ENCODE measurements at regions not wholly inside any gene's neighbourhood (a gene's known extent, or its start where the extent isn't known, plus 50 kb on each side); places are given as distances from the start of the nearest gene placed in this dataset.

DNA sequence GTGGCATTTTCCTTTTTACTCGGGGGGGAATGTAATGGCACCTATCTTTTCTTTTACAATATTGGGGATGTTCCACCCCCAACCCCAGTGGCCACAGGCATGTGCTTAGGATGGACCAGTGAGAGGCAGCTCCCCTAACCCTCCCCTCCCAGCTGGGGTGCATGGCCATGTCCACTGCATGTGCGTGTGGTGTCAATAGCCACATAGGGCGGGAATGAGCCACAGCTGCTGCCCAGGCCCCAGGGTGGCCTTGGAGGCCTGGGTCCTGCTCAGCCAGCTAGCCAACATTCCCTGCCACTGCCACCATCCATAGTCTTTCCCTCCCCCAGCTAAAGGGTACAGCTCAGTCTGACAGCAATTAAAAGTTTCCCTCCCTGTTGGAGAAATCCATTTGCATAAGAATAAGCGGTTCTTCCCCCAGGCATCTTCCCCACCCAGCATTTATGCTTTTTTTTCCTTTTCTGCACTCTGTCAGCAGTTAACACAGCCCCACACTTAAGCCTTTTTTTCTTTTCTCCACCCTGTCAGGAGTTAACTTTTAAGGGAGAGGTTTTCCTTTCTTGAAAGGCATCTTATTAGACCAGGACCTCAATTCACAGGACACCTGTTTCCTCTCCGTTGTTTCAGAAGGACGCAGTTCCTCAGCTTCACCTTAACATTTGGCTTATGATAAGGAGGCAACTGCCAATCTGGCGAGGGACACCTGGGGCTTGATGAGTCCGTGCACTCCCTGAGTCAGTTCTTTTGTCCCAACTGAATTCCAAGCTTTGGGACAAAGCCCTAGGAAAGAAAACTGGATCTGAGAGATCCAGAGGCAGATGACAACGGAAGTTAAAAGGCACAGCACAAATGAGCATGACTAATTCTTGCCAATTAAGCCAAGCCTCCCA, 121.4 kb downstream of the TPBG start:
- H3K27me3 ChIP-seq = no peaks in the 10 kb centered on the region
- peaks cover 0 to 10% (median 4%) of the 10 kb centered on the region in 4 donors for H3K9me3 ChIP-seq
- 81% methylated on average over 9 of the region's 9 CpGs for WGBS
- intact Hi-C loops (cut with DNase I) = no loop called here
- H3K27ac ChIP-seq (replicated peaks in 1 of 4) = no peak overlapping the region
- no peak for DNase-seq (ENCODE audit: extremely low spot score)
- H3K4me1 ChIP-seq = no peaks in the 10 kb centered on the region
- H3K4me3 ChIP-seq = no peak overlapping the region
- H3K36me3 ChIP-seq = no peaks in the 10 kb centered on the region
- TF ChIP-seq POLR2A (IDR thresholded peaks at IDR 0.05; ENCODE audit: low read depth) = no peak
- no peak for TF ChIP-seq EP300 (IDR thresholded peaks at IDR 0.05)

DNA sequence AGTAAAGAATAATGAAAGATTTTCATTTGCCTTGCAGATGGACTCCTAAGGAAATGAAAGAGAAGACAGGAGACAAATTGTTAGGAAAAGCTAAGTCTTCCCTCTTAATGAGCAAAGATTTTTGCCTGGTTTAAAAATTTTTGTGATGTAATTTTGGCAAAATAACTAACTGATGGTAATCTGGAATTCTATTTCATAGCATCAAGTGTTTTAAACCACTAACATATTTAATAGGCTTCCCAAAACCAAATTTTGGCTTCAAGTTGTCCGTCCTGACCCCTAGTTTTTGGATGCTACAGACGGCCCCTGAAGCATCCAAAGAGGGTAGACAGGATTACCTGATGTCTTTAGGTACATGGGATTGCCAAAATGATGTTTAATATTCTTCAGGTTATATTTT, 124.3 kb downstream of the TPBG start:
- intact Hi-C loops (cut with DNase I) = no loop called here
- peaks cover 0 to 17% (median 4%) of the 10 kb centered on the region in 4 donors for H3K4me1 ChIP-seq
- no peak overlapping the region for H3K27ac ChIP-seq (replicated peaks in 1 of 4)
- no peak for DNase-seq (ENCODE audit: extremely low spot score)
- no peaks in the 10 kb centered on the region for H3K27me3 ChIP-seq
- H3K9me3 ChIP-seq = peaks cover 0 to 10% (median 4%) of the 10 kb centered on the region in 4 donors
- no peaks in the 10 kb centered on the region for H3K36me3 ChIP-seq
- TF ChIP-seq POLR2AphosphoS5 (IDR thresholded peaks at IDR 0.05) = no peak
- TF ChIP-seq EP300 (IDR thresholded peaks at IDR 0.05) = no peak
- TF ChIP-seq POLR2A (IDR thresholded peaks at IDR 0.05; ENCODE audit: low read depth) = no peak
- TF ChIP-seq CTCF (IDR thresholded peaks at IDR 0.05) = no peak
- no peak overlapping the region for H3K4me3 ChIP-seq
- 89% methylated on average over 2 of the region's 2 CpGs for WGBS

DNA sequence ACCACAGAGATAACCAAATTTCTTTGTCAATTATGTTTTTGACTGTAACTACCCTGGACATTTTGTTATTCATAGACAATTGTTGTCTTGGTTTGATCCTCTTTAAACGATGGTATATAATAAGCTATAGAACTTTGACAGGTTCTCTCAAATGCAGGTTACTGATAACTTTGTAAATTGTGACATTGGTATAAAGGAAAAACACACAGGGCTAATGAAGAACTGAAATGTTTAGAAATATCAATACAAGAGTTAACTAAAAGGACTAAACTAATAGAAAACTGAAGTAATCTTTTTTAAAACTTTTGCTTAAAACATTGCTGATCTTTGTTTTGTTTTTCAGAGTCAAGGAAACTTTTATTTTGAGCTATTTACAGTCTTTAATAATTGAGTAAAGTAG, 124.8 kb downstream of the TPBG start:
- no peak for DNase-seq (ENCODE audit: extremely low spot score)
- TF ChIP-seq EP300 (IDR thresholded peaks at IDR 0.05) (no peak), POLR2A (IDR thresholded peaks at IDR 0.05; ENCODE audit: low read depth) (no peak), POLR2AphosphoS5 (IDR thresholded peaks at IDR 0.05) (no peak)
- peaks cover 0 to 17% (median 4%) of the 10 kb centered on the region in 4 donors for H3K4me1 ChIP-seq
- WGBS = 93% methylated on average over 1 of the region's 1 CpG
- H3K36me3 ChIP-seq = no peaks in the 10 kb centered on the region
- H3K4me3 ChIP-seq = no peak overlapping the region
- no peaks in the 10 kb centered on the region for H3K27me3 ChIP-seq
- peaks cover 0 to 10% (median 4%) of the 10 kb centered on the region in 4 donors for H3K9me3 ChIP-seq
- no peak overlapping the region for H3K27ac ChIP-seq (replicated peaks in 1 of 4)
- intact Hi-C loops (cut with DNase I) = no loop called here

DNA sequence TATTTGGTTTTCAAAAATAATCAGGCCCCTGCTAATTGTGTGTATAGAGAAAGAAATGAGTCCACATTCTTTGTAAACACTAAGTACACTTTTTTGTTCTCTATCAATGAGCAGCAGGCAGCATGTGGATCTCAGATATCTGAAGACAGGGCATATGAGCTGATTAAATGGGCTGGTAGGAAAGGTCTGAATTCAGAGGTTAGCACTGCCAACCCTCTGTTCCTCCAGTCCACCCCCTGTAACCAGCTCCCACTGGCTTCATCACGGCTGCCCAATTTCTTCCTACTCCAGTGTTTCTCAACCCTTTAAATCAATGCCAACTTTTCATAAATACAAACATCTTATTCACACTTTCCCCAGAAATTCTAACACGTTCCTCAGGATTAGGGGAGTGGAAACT, 128.5 kb downstream of the TPBG start:
- H3K36me3 ChIP-seq = no peaks in the 10 kb centered on the region
- H3K4me3 ChIP-seq = no peak overlapping the region
- no peak overlapping the region for H3K27ac ChIP-seq (replicated peaks in 1 of 4)
- intact Hi-C loops (cut with DNase I) = no loop called here
- 55% methylated on average over 2 of the region's 2 CpGs for WGBS
- H3K4me1 ChIP-seq = peaks cover 0 to 27% (median 11%) of the 10 kb centered on the region in 4 donors
- TF ChIP-seq POLR2AphosphoS5 (IDR thresholded peaks at IDR 0.05) (no peak), EP300 (IDR thresholded peaks at IDR 0.05) (no peak), POLR2A (IDR thresholded peaks at IDR 0.05; ENCODE audit: low read depth) (no peak), CTCF (IDR thresholded peaks at IDR 0.05) (no peak)
- H3K9me3 ChIP-seq = peaks cover 0 to 10% (median 4%) of the 10 kb centered on the region in 4 donors
- no peak for DNase-seq (ENCODE audit: extremely low spot score)
- no peaks in the 10 kb centered on the region for H3K27me3 ChIP-seq

GRCh38 chr6:82493467-82493866, 129.8 kb downstream of the TPBG start:
- Histone ChIP-seq H3K27ac (replicated peaks in 1 of 4) (no peak overlapping the region), H3K9me3 (no peaks in the 10 kb centered on the region), H3K27me3 (no peaks in the 10 kb centered on the region), H3K4me3 (no peak overlapping the region), H3K4me1 (peaks cover 0 to 27% (median 11%) of the 10 kb centered on the region in 4 donors), H3K36me3 (no peaks in the 10 kb centered on the region)
- no peak for TF ChIP-seq EP300 (IDR thresholded peaks at IDR 0.05)
- TF ChIP-seq POLR2AphosphoS5 (IDR thresholded peaks at IDR 0.05) = no peak
- TF ChIP-seq POLR2A (IDR thresholded peaks at IDR 0.05; ENCODE audit: low read depth) = no peak
- TF ChIP-seq CTCF (IDR thresholded peaks at IDR 0.05) = no peak
- no peak for DNase-seq (ENCODE audit: extremely low spot score)
- WGBS = 21% methylated on average over 1 of the region's 1 CpG
- intact Hi-C loops (cut with DNase I) = no loop called here

Measured in esophagus muscularis mucosa (tissue), 4 donors.